Testis (tissue), 2 donors: ENCODE measurements at regions not wholly inside any gene's neighbourhood (a gene's known extent, or its start where the extent isn't known, plus 50 kb on each side); places are given as distances from the start of the nearest gene placed in this dataset.

Experiments
- POLR2A ChIP-seq: fragments of 450-650 bp; IDR thresholded peaks from one replicate; pipeline ENCODE4 v1.6.1; 2017; ENCODE audit warnings: antibody characterized with exemption, mild to moderate bottlenecking, moderate library complexity
- TF ChIP-seq, protein P1 (sequence below), 3 experiments: fragments of 450-650 bp in 2 of 3; fragments of 200-600 bp in 1 of 3; sonication (generic) in 1 of 3; IDR thresholded peaks; one replicate each; pipeline ENCODE4 v1.5.1; 2016 to 2019; ENCODE audit warnings: antibody characterized with exemption in 3 of 3, mild to moderate bottlenecking in 2 of 3, moderate library complexity in 1 of 3

DNA sequence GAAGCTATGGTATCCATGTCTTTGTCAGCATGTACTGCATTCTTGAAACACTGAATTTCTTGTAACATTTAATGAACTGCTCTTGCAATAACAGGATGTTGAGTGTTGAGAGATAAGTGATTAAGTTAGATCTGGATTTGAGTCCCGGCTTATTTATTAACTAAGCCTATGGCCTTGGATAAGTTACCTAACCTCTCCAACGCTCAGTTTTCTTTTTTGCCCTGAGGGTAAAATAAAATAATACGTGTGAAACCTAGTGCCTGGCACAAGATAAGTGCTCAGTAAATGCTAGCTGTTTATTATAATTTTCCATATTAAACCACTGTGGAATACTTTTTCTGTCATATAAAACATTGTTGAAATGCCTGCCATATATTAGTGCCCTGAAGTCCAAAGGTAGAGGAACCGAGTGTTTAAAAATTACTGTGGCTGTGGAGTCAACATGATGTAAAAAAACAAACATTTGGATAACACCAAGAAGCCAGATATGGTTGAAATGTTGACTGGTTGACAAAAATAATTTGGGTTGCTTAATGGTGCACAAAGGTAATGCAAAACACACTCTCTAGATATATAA is 58.6 kb upstream of the ALB start:
- TF ChIP-seq, protein P1, sequence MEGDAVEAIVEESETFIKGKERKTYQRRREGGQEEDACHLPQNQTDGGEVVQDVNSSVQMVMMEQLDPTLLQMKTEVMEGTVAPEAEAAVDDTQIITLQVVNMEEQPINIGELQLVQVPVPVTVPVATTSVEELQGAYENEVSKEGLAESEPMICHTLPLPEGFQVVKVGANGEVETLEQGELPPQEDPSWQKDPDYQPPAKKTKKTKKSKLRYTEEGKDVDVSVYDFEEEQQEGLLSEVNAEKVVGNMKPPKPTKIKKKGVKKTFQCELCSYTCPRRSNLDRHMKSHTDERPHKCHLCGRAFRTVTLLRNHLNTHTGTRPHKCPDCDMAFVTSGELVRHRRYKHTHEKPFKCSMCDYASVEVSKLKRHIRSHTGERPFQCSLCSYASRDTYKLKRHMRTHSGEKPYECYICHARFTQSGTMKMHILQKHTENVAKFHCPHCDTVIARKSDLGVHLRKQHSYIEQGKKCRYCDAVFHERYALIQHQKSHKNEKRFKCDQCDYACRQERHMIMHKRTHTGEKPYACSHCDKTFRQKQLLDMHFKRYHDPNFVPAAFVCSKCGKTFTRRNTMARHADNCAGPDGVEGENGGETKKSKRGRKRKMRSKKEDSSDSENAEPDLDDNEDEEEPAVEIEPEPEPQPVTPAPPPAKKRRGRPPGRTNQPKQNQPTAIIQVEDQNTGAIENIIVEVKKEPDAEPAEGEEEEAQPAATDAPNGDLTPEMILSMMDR (IDR thresholded peaks at IDR 0.05) = no peak
- TF ChIP-seq POLR2A = no peak
